ENCODE measurements at regions not wholly inside any gene's neighbourhood (a gene's known extent, or its start where the extent isn't known, plus 50 kb on each side); places are given as distances from the start of the nearest gene placed in this dataset.

DNA sequence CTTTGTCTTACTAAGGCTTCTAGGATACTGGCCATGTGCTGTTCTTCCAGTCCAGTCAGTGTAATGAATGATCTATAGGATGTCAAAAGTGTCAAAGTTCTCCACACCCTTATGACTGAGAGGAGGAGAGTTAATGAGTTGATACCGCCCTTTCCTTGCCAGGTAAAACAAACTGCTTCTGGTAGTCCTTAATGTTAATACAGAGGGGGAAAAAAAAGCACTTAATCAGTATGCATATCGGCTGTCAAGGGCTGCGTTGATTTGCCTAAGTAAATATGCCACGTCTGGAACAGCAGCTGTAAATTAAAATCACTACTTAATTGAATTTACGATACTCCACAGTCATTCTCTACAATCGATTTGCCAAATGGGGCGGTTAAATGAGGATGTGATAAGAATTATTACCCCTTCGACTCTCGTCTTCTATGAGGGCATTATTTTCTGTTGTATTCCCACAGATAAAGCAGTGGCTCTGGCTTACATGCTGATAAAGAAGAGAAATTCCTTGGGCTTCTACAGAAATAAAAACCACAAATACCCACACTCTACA, 416.0 kb downstream of the KCNH5 start:
- WGBS, 4 donors, result 64 to 78% (median 74%) methylated on average over 9 of the region's 9 CpGs
- ATAC-seq, result no peak
- no peaks in the 10 kb centered on the region for H3K4me1 ChIP-seq
- no peak for DNase-seq
- H3K27me3 ChIP-seq, result peaks cover 0 to 3% (median 0%) of the 10 kb centered on the region in 9 donors
- TF ChIP-seq, protein P1, sequence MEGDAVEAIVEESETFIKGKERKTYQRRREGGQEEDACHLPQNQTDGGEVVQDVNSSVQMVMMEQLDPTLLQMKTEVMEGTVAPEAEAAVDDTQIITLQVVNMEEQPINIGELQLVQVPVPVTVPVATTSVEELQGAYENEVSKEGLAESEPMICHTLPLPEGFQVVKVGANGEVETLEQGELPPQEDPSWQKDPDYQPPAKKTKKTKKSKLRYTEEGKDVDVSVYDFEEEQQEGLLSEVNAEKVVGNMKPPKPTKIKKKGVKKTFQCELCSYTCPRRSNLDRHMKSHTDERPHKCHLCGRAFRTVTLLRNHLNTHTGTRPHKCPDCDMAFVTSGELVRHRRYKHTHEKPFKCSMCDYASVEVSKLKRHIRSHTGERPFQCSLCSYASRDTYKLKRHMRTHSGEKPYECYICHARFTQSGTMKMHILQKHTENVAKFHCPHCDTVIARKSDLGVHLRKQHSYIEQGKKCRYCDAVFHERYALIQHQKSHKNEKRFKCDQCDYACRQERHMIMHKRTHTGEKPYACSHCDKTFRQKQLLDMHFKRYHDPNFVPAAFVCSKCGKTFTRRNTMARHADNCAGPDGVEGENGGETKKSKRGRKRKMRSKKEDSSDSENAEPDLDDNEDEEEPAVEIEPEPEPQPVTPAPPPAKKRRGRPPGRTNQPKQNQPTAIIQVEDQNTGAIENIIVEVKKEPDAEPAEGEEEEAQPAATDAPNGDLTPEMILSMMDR (IDR thresholded peaks at IDR 0.05), result no peak
- TF ChIP-seq POLR2A (IDR thresholded peaks at IDR 0.05), result no peak
- H3K36me3 ChIP-seq, result no peaks in the 10 kb centered on the region
- H3K4me3 ChIP-seq, result no peak overlapping the region
- peaks cover 0 to 4% (median 0%) of the 10 kb centered on the region in 12 donors for H3K9me3 ChIP-seq
- no peak overlapping the region for H3K27ac ChIP-seq
- intact Hi-C loops (cut with DNase I), result no loop called here

DNA sequence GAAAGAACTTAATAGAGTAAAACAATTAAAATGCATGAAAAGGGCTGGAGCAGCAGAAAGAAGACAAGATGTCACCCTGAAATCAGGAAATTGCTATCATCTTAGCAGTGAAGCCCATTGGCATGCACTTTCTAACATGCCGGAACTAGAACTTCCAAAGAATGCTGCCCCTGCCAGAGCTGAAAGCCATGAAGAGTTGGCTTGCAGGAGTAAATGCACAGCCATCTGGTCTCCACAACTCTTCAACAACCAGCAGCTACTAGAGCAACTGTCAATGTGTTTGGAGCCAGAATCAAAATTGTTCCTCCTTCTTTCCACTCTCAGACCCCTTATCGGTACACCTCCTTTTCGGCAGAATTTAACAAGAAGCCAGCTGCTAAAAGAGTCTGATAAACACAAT, 414.1 kb downstream of the KCNH5 start:
- intact Hi-C loops (cut with DNase I), result no loop called here
- Histone ChIP-seq H3K4me3 (no peak overlapping the region), H3K9me3 (peaks cover 0 to 4% (median 0%) of the 10 kb centered on the region in 12 donors), H3K4me1 (no peaks in the 10 kb centered on the region), H3K27me3 (peaks cover 0 to 3% (median 0%) of the 10 kb centered on the region in 9 donors), H3K27ac (no peak overlapping the region), H3K36me3 (no peaks in the 10 kb centered on the region)
- TF ChIP-seq, protein P1 (IDR thresholded peaks at IDR 0.05), result no peak
- TF ChIP-seq POLR2A (IDR thresholded peaks at IDR 0.05), result no peak
- DNase-seq, result no peak
- ATAC-seq, result no peak
- 66 to 72% (median 68%) methylated on average over 3 of the region's 3 CpGs for WGBS, 4 donors

DNA sequence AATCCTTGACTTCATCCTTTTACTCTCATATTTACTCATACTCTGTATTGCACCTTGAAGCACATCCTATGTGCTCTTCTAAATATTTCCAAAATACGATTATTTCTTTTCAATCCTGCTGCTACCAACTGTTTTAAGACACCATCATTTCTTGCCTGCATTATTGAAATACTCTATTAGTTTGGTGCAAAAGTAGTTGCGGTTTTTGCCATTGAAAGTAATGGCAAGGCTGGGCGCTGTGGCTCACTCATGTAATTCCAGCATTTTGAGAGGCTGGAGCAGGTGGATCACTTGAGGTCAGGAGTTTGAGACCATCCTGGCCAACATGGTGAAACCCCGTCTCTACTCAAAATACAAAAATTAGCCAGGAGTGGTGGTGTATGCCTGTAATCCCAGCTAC, 412.5 kb downstream of the KCNH5 start:
- Histone ChIP-seq H3K27ac (no peak overlapping the region), H3K9me3 (peaks cover 0 to 4% (median 0%) of the 10 kb centered on the region in 12 donors), H3K4me1 (no peaks in the 10 kb centered on the region), H3K36me3 (no peaks in the 10 kb centered on the region), H3K27me3 (peaks cover 0 to 3% (median 0%) of the 10 kb centered on the region in 9 donors), H3K4me3 (no peak overlapping the region)
- ATAC-seq, result no peak
- intact Hi-C loops (cut with DNase I), result no loop called here
- WGBS, 4 donors, result 85 to 88% (median 87%) methylated on average over 4 of the region's 4 CpGs
- TF ChIP-seq, protein P1 (IDR thresholded peaks at IDR 0.05), result no peak
- TF ChIP-seq POLR2A (IDR thresholded peaks at IDR 0.05), result no peak
- DNase-seq, result no peak

DNA sequence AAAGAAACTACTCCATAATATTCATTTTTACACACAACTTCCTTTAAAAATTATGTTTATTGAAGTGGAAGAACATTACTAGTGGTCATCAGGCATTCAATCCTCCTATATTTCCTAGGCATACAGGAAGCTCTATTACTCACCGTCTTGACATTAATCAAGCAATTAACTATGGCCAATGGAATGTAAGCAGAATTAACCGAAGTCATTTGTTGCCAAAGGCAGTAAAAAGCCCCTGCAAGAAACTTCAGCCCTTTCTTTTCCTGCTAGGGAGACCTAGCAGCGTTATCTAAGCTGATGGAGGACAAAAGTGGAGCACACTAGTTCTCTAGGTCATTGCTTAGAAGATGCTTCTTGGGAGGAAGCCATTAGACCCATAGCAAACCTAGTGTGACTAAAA, 399.6 kb downstream of the KCNH5 start:
- Histone ChIP-seq H3K27me3 (no peaks in the 10 kb centered on the region), H3K36me3 (no peaks in the 10 kb centered on the region), H3K27ac (no peak overlapping the region), H3K9me3 (peaks cover 0 to 3% (median 0%) of the 10 kb centered on the region in 12 donors), H3K4me3 (no peak overlapping the region), H3K4me1 (no peaks in the 10 kb centered on the region)
- WGBS, 4 donors, result 62 to 75% (median 67%) methylated on average over 3 of the region's 3 CpGs
- DNase-seq (no peak), ATAC-seq (no peak)
- intact Hi-C loops (cut with DNase I), result no loop called here
- no peak for TF ChIP-seq POLR2A (IDR thresholded peaks at IDR 0.05)
- TF ChIP-seq, protein P1 (IDR thresholded peaks at IDR 0.05), result no peak

Measured in heart left ventricle (tissue), 16 donors.